NCI-H526 (cell line): ENCODE measurements at regions not wholly inside any gene's neighbourhood (a gene's known extent, or its start where the extent isn't known, plus 50 kb on each side); places are given as distances from the start of the nearest gene placed in this dataset.

Experiments
- DNase-seq, 2 experiments: peaks; one replicate each; lab custom pipeline; 2025; lab: John Stamatoyannopoulos, UW

- DNase-seq, result no peak
These were observed 171.9 kb upstream of the GPR12 start for GRCh38 chr13:26932465-26932864.

- peak; percentile 61 to 91 for DNase-seq
These were observed 169.6 kb upstream of the GPR12 start for GRCh38 chr13:26929971-26930730.

GRCh38 chr13:26927511-26927910 is 166.9 kb upstream of the GPR12 start:
- no peak for DNase-seq

- no peak for DNase-seq
These were observed 165.8 kb upstream of the GPR12 start for GRCh38 chr13:26926371-26926770.

DNA sequence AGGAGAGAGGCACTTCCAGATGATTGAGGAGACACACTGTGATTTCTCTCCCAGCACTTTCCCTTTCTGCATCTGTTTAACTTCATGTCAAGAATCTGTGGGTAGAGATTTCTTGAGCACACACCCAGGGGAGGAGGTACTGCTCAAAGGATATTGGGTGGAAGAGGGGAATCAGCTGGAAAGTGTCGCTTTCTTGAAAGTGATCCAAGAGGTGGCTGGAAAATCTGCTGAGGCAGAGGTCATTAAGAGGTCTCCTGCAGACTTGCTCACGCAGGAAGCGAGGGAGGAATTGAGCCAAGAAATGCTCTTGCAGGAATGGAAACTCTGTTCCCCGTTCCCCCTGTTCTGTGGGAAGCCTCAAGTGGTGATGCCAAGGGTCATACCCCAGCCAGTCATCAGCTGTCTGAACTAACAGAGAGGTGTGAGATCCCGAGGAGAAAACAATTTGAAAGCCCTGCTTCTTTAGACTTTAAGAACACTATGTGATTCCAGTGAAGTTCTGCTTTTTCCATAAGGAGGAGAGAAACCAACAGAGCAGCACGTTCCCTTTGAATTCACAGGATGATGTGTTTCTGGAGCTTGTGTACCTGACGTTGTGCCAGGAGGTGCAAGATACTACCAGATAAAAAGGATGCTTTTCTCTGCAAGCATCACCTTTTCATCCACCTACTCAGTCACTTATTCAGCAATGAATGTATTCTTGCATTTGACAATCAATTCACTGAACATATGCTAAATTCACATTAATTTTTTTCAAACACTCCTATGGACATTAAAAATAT is 163.4 kb upstream of the GPR12 start:
- DNase-seq, result no peak

DNA sequence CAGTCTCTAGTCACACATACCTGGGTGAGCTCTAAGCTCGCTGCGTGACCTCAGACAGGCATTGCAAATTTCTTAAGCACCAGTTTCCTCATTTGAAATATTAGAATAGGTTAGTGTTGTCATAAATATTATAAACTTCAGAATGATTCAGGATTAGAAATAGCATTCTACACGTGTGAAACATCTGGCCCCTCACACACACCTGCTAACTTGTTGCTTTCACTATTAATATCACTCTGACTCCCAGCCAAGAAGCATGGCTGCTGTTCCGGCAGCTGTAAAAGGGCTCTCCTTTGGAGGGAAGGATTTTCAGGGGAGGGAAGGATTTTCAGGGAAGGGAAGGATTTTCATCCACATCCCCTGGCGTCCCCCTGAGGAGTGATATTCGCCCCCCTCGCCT is 161.3 kb upstream of the GPR12 start:
- DNase-seq, result no peak

- no peak for DNase-seq
These were observed 160.2 kb upstream of the GPR12 start for GRCh38 chr13:26920614-26921355.

DNA sequence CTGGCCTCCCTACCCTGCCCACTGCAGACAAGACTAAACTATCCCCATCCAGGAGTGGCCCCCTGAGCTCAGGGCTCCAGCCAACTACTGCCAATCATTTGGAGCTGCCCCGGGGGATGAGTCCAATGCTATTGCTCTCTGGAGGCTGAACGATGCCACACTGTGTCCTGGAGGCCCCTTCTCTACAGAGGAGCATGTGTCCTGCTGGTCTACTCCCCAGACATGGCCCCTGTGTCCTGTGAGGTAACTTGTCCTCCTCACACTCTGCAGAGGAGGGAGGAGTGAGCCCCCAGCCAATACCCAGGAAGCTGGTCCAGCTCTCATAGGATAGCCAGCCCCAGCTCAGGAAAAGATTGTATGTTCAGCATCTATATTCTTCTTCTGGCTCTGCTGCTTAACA is 159.1 kb upstream of the GPR12 start:
- no peak for DNase-seq

DNA sequence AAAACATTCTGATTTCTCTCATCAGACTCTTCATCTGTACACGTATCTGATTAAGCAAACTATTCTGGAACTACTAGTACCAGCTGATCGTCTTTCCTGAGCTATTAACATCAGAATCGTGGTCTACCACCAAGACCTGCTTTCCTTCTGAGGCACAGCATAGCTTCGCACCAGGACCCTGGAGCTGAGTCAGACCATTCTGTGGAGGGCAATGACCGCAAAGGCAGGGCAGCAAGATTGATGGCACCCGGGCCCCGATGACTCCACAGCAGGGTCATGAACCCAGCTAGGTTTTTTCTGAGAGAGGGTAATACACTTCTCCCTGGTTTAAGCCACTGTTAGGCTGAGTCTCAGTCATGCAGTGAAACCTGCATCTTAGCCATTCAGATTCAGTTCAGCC is 158.7 kb upstream of the GPR12 start:
- DNase-seq, result no peak

DNA sequence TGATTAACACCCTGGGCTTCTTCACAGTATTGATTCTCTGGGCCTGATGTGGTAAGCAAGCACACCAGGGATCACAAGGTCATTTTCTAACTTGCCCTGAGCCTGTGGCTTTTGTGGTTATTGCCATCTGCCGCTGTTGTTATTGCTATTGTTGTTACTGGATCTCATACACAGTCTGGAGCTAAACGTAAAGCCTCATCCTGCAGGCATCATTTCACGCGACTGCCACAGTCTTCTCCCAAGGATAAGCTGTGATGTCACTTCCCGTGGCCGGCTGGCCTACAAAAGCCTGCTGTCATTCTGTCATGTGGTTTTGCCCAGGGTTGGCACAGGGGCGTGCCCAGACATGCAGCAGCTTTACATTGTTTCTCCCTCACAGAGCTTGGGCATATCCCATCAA is 154.0 kb upstream of the GPR12 start:
- DNase-seq, result peak; percentile 26 to 71

GRCh38 chr13:26914148-26914547 is 153.6 kb upstream of the GPR12 start:
- no peak for DNase-seq

DNA sequence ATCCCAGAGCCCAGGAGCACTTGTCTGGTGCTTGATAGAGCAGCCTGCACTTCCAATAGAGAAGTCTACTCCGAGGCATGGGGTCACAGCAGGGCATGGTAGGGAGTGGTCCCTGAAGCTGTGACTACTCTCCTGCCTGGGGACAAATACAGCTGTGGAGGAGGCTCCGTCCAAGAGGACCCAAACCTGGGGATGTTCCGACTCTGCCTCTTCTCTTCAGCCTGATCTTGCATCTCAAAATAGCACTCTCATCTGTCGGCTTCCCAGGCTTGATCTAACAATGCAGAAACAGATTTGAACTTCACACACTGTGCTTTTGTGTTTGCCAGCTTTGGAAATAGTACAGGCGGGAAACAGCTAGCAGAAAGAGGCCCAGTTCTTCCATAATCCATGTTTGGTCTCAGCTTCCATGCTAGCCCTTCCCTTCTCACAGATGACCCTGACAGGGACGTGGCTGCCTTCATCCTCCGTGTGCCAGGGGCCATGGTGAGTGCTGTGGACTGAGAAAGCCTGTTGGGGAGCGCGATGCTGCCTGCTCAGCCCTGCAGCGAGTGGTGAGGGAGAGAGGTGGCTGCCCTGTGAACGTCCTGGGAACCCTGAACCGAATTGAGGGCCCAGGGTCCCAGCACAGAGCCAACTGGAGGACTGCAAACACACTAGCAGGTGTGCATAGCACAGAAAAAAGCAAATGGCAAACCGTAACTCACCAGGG is 150.3 kb upstream of the GPR12 start:
- no peak for DNase-seq

DNA sequence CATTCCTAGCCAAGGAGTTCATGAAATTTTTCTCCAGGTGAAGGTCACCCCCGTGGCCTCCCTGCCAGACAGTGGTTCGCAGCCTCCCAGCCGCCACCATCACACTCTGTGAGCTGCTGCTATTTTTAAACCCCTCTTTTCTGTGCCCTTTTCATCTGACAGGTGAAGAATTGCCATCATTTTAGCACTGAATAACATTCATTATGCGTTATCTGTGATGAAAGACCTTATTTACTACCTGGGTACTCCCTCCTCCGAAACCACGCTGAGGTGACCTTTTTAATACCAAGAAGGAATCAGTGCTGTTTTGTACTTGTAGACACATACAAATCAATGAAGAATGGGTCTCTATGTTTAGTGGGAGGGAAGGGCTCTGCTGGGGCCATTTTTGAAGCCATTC is 148.9 kb upstream of the GPR12 start:
- no peak for DNase-seq

- DNase-seq, result no peak
These were observed 147.5 kb upstream of the GPR12 start for GRCh38 chr13:26908126-26908525.

- no peak for DNase-seq
These were observed 138.6 kb upstream of the GPR12 start for GRCh38 chr13:26899202-26899601.

GRCh38 chr13:26897706-26898550 is 137.3 kb upstream of the GPR12 start:
- no peak for DNase-seq

GRCh38 chr13:26896986-26897668 is 136.5 kb upstream of the GPR12 start:
- DNase-seq, result no peak

- no peak for DNase-seq
These were observed 135.4 kb upstream of the GPR12 start for GRCh38 chr13:26895808-26896466.

DNA sequence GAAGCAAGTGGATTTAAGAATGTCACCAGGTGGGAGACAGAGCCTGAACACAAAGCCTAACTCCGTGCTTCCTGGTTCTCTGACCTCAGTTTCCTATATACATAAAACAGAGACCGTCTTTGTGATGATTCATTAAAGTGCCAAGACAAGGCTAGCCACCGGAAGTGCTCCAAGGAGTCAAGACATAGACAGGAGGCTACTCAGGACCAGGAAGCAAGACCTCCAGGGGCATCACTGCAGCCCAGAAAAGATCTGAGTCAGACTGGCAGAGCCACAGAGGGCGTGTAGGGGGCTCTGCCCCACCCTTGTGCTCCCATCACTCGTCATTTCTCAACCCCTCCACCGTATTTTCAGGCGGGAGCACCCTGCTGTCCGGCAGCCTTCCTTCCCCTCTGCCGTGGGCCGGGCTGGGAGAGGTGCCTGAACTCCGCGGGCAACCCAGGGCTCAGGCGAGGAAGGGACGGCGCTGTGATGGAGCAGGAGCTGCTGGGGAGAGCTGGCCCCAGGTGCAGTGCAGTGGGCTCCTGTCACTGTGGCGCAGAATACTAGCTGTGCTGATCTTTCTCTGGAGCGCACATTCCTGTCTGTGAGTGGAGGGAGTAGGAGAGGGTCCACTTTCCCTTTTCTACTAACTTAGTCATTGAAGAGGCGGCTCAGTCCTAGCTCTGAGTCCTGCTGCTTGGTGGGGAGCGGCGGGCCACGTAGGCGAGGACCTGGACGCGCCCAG is 134.7 kb upstream of the GPR12 start:
- DNase-seq, result no peak
